Choroid plexus epithelial cell (primary cell): ENCODE measurements at regions not wholly inside any gene's neighbourhood (a gene's known extent, or its start where the extent isn't known, plus 50 kb on each side); places are given as distances from the start of the nearest gene placed in this dataset.

ENCODE experiments used
- DNase-seq: peaks from one replicate; pipeline ENCODE4 v3.0.0-alpha.2; 2010; ENCODE audit warnings: low read depth
- H3K4me3 ChIP-seq: 2 replicates; pipeline ENCODE4 v1.5.1; 2011; ENCODE audit warnings: low read depth, mild to moderate bottlenecking, control low read depth, low read length, moderate library complexity
- CTCF ChIP-seq: conservative IDR thresholded peaks from 2 replicates; pipeline ENCODE4 v1.5.1; 2011; ENCODE audit warnings: low read depth, mild to moderate bottlenecking, control low read depth, inconsistent platforms, low read length, moderate library complexity

- no peak for DNase-seq
- TF ChIP-seq CTCF, result no peak
- H3K4me3 ChIP-seq, result no peak overlapping the region
Observed at GRCh38 chr3:187448674-187449073, 80.5 kb downstream of the RTP4 start.

GRCh38 chr3:187447737-187448136, 79.6 kb downstream of the RTP4 start:
- TF ChIP-seq CTCF, result no peak
- no peak for DNase-seq
- H3K4me3 ChIP-seq, result no peak overlapping the region

GRCh38 chr3:187445356-187445755, 77.2 kb downstream of the RTP4 start:
- DNase-seq, result no peak
- no peak overlapping the region for H3K4me3 ChIP-seq
- no peak for TF ChIP-seq CTCF

GRCh38 chr3:187434524-187434923, 66.3 kb downstream of the RTP4 start:
- DNase-seq, result no peak
- TF ChIP-seq CTCF, result no peak
- no peak overlapping the region for H3K4me3 ChIP-seq

GRCh38 chr3:187430576-187430975, 62.4 kb downstream of the RTP4 start:
- peak; percentile 31 for TF ChIP-seq CTCF
- H3K4me3 ChIP-seq, result no peak overlapping the region

More at GRCh38 chr3:187430576-187430975, 62.4 kb downstream of the RTP4 start:
- DNase-seq, result no peak
